Karpas-422 (cell line): ENCODE measurements at regions not wholly inside any gene's neighbourhood (a gene's known extent, or its start where the extent isn't known, plus 50 kb on each side); places are given as distances from the start of the nearest gene placed in this dataset.

ENCODE experiments used
- DNase-seq: peaks from one replicate; pipeline ENCODE4 v3.0.0-alpha.2; 2015
- H2AFZ ChIP-seq: fragments of 200-600 bp; sonication (generic); 2 replicates; pipeline ENCODE4 v1.6.1; 2014; ENCODE audit warnings: antibody characterized with exemption, low read length, mixed read lengths
- H3K27ac ChIP-seq: fragments of 200-600 bp; sonication (generic); 2 replicates; pipeline ENCODE4 v1.5.1; 2014; ENCODE audit warnings: mild to moderate bottlenecking, low read length, moderate library complexity
- H3K27me3 ChIP-seq: fragments of 200-600 bp; sonication (generic); 2 replicates; pipeline ENCODE4 v1.6.1; 2014; ENCODE audit warnings: low read length, mixed read lengths
- H3K36me3 ChIP-seq: fragments of 200-600 bp; sonication (generic); 2 replicates; pipeline ENCODE4 v1.6.1; 2014; ENCODE audit warnings: low read length, mixed read lengths; ENCODE audit not compliant: insufficient read depth
- H3K4me1 ChIP-seq: fragments of 200-600 bp; sonication (generic); 2 replicates; pipeline ENCODE4 v1.6.1; 2014; ENCODE audit warnings: mild to moderate bottlenecking, low read length, mixed read lengths
- H3K4me2 ChIP-seq: fragments of 200-600 bp; sonication (generic); 2 replicates; pipeline ENCODE4 v1.6.1; 2014; ENCODE audit warnings: low read length, low read depth, mild to moderate bottlenecking; ENCODE audit not compliant: poor library complexity, severe bottlenecking
- H3K4me3 ChIP-seq: fragments of 200-600 bp; sonication (generic); 2 replicates; pipeline ENCODE4 v1.5.1; 2014; ENCODE audit warnings: mild to moderate bottlenecking, antibody characterized with exemption, low read length, mixed read lengths
- H3K79me2 ChIP-seq: fragments of 200-600 bp; sonication (generic); 2 replicates; pipeline ENCODE4 v1.6.1; 2014; ENCODE audit warnings: mild to moderate bottlenecking, low read length, mixed read lengths
- H3K9ac ChIP-seq: fragments of 200-600 bp; sonication (generic); 2 replicates; pipeline ENCODE4 v1.6.0; 2014; ENCODE audit warnings: low read length
- H3K9me2 ChIP-seq: fragments of 200-600 bp; sonication (generic), shearing (Covaris generic); replicated peaks from 2 replicates; pipeline ENCODE4 v1.6.0; 2014; ENCODE audit warnings: mild to moderate bottlenecking, low read length, moderate library complexity; ENCODE audit not compliant: insufficient read depth
- H3K9me3 ChIP-seq: fragments of 300-700, 200-600 bp; sonication (generic); 2 replicates; pipeline ENCODE4 v1.6.1; 2014; ENCODE audit warnings: low read length, mixed read lengths
- H4K20me1 ChIP-seq: fragments of 200-600 bp; sonication (generic); 2 replicates; pipeline ENCODE4 v1.6.1; 2014; ENCODE audit warnings: mild to moderate bottlenecking, antibody characterized with exemption, low read length, low read depth; ENCODE audit not compliant: insufficient read depth

DNA sequence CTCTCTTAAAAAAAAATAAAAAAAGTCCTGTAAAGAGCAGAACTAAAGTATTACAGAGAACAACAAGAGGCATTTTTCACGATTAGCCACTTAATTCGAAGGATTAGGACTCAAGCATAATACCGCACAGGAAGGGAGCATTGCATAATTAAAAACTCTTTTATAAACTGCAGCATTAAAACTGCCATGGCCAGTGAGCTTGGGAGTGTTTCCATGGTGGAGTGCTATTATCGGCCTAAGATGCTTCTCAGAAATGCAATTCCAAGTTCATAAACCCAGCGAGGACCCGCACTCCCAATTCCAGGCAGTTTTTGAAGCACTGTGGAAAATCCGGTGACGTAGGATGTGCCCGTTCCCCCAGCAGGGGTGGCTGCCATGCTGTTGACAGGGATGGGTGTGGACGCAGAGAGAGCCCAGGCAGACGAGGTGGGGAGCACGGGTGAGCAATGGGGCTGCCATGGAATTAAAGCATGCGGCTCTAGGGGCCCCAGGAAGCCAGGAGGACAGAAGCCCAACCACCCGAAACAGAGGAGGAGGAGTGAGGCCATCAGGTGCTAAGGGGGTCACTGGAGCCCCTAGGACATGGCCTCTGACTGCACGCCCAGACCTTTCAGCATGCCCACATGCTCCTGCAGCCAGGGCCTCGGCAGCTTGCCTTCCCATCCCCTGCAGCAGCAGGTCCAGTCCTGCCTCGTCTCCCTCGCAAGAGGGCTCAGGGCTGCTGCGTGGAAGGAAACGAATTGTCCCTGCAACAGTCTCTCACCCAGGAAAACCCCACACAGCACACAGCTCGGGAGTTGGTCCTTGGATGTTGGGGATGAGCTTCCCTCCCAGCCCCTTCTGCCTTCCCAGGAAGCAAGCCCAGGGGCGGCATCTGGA lies 233.4 kb downstream of the NDUFA10 start:
- H3K79me2 ChIP-seq, result no peaks in the 10 kb centered on the region
- no peak overlapping the region for H2AFZ ChIP-seq
- no peak overlapping the region for H3K9ac ChIP-seq
- no peaks in the 10 kb centered on the region for H3K9me2 ChIP-seq
- no peaks in the 10 kb centered on the region for H3K36me3 ChIP-seq
- no peak overlapping the region for H3K4me2 ChIP-seq
- no peak overlapping the region for H3K27ac ChIP-seq
- H4K20me1 ChIP-seq, result no peaks in the 10 kb centered on the region
- H3K9me3 ChIP-seq, result no peaks in the 10 kb centered on the region
- DNase-seq, result no peak
- H3K4me3 ChIP-seq, result no peak overlapping the region
- H3K27me3 ChIP-seq, result no peaks in the 10 kb centered on the region
- H3K4me1 ChIP-seq, result no peaks in the 10 kb centered on the region

DNA sequence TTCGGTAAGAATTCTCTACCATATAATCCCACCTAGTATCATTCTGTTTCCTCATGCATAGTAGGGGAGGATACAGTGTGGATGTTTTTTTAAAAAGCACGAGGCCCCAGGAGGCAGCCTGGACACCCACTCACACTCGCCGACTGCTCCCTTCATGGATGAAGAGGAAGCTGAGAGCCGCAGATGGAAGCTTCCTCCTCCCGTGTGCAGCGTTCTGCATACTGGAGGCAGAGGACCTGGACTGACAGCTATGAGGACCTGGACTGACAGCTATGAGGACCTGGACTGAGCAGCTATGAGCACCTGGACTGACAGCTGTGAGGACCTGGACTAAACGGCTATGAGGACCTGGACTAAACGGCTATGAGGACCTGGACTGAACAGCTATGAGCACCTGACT lies 234.4 kb downstream of the NDUFA10 start:
- H3K27me3 ChIP-seq, result no peaks in the 10 kb centered on the region
- H3K9ac ChIP-seq, result no peak overlapping the region
- no peaks in the 10 kb centered on the region for H3K36me3 ChIP-seq
- DNase-seq, result no peak
- H3K27ac ChIP-seq, result no peak overlapping the region
- no peaks in the 10 kb centered on the region for H3K79me2 ChIP-seq
- H3K4me3 ChIP-seq, result no peak overlapping the region
- H3K4me2 ChIP-seq, result no peak overlapping the region
- H3K9me2 ChIP-seq, result no peaks in the 10 kb centered on the region
- no peaks in the 10 kb centered on the region for H4K20me1 ChIP-seq
- no peak overlapping the region for H2AFZ ChIP-seq
- H3K9me3 ChIP-seq, result no peaks in the 10 kb centered on the region
- H3K4me1 ChIP-seq, result no peaks in the 10 kb centered on the region

DNA sequence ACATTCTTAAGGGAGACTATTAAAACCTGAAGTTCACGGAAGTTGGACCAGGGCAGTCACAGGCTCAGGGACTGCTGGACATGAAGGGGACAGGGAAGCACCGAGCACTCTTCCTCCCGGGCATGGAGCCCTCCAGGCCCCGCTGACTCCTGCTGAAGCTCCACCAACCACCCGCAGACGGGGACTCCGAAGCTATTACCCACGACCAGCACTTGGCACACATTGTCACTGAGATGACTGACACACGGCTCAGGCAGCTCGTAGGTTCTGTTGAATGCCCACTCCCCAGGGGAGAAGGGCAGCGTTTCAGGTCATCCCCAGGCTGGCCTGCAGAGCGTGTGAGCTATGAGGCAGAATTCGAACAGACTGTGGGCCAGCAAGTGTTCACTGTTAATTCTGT lies 234.8 kb downstream of the NDUFA10 start:
- no peaks in the 10 kb centered on the region for H3K79me2 ChIP-seq

DNA sequence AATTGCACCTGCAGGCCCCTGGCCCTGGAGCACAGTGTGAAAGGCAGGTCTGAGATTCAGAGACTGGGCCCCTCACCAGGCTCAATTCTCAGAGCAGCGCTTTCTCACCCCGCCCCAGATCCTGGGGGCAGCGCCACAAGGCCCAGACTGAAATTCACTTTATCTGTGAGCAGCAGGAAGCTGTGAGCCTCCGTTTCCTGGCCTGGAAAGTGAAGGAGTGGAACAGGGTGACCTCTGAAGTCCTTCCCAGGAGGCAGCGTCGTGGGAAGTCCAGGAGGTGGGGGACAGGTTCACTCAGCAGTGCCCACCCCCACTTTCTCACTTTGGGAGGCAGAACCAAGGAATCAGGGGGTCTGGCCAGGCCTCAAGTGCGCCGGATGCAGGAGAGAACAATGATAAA lies 235.4 kb downstream of the NDUFA10 start:
- Histone ChIP-seq H4K20me1 (no peaks in the 10 kb centered on the region), H3K27me3 (no peaks in the 10 kb centered on the region), H3K9me2 (no peaks in the 10 kb centered on the region), H3K4me2 (no peak overlapping the region), H3K36me3 (no peaks in the 10 kb centered on the region), H3K79me2 (no peaks in the 10 kb centered on the region), H3K4me1 (no peaks in the 10 kb centered on the region), H2AFZ (no peak overlapping the region), H3K27ac (no peak overlapping the region), H3K4me3 (no peak overlapping the region), H3K9me3 (no peaks in the 10 kb centered on the region), H3K9ac (no peak overlapping the region)
- DNase-seq, result no peak

More for the DNA sequence above, 234.8 kb downstream of the NDUFA10 start:
- no peak for DNase-seq
- H3K4me2 ChIP-seq, result no peak overlapping the region
- no peak overlapping the region for H3K4me3 ChIP-seq
- H4K20me1 ChIP-seq, result no peaks in the 10 kb centered on the region
- H2AFZ ChIP-seq, result no peak overlapping the region
- H3K9me2 ChIP-seq, result no peaks in the 10 kb centered on the region
- no peak overlapping the region for H3K9ac ChIP-seq
- H3K27me3 ChIP-seq, result no peaks in the 10 kb centered on the region
- H3K9me3 ChIP-seq, result no peaks in the 10 kb centered on the region
- no peak overlapping the region for H3K27ac ChIP-seq
- H3K4me1 ChIP-seq, result no peaks in the 10 kb centered on the region
- H3K36me3 ChIP-seq, result no peaks in the 10 kb centered on the region

DNA sequence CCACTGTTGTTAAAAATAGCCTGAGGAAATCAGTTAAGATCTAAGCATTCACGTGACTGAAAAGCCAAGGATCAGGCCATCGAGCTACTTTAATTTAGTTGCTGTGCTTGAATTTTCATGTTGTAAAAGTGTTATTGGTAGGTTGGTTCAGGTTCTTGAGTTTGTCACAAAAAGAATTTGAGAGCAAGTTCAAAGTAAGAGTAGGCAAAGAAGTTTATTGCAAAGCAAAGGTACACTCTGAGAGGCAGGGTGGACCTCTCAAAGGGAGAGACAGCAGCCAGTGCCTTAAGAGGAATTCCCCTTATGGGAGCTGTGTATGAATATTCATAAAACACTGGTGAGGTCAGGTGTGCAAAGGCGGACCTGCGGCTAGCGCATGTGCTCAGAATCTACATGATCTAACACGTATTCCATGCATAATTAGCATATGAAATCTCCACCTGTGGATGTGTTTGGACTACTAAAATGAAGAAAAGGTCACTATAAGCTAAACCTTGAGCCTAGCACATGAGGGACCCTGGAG lies 236.5 kb downstream of the NDUFA10 start:
- no peaks in the 10 kb centered on the region for H3K27me3 ChIP-seq
- no peak overlapping the region for H3K4me2 ChIP-seq
- no peaks in the 10 kb centered on the region for H4K20me1 ChIP-seq
- H3K27ac ChIP-seq, result no peak overlapping the region
- no peaks in the 10 kb centered on the region for H3K36me3 ChIP-seq
- H3K9me2 ChIP-seq, result no peaks in the 10 kb centered on the region
- DNase-seq, result no peak
- H3K9me3 ChIP-seq, result no peaks in the 10 kb centered on the region
- H3K9ac ChIP-seq, result no peak overlapping the region
- no peak overlapping the region for H2AFZ ChIP-seq
- no peak overlapping the region for H3K4me3 ChIP-seq
- H3K79me2 ChIP-seq, result no peaks in the 10 kb centered on the region
- no peaks in the 10 kb centered on the region for H3K4me1 ChIP-seq

DNA sequence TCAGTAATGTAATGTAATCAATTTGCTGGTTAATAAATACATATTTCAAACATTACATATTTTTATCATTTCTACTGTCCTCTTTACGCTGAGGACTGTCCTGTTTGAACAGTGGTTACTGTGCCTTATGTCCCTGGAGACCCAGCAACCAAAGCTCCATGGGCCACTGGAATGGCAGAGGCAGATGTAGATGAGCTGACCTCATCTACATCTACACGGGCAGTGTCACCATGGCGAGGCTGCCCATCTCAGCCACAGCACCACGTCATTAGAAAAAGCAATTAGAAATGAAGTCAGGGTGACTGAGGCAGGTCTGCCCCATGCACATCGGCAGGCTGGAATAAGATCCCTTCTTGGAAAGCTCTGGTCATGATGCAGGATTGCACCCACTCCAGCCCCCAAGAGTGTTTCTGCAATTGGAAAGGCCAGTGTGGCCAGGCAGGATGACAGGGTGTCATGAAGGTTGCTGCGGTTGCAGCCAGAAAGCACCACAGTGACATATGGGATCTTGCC lies 237.5 kb downstream of the NDUFA10 start:
- H3K4me3 ChIP-seq, result no peak overlapping the region
- H4K20me1 ChIP-seq, result no peaks in the 10 kb centered on the region
- no peak overlapping the region for H3K27ac ChIP-seq
- H2AFZ ChIP-seq, result no peak overlapping the region
- no peaks in the 10 kb centered on the region for H3K36me3 ChIP-seq
- H3K79me2 ChIP-seq, result no peaks in the 10 kb centered on the region
- no peak overlapping the region for H3K4me2 ChIP-seq
- H3K9me3 ChIP-seq, result no peaks in the 10 kb centered on the region
- no peaks in the 10 kb centered on the region for H3K9me2 ChIP-seq
- no peaks in the 10 kb centered on the region for H3K4me1 ChIP-seq
- H3K9ac ChIP-seq, result no peak overlapping the region
- no peaks in the 10 kb centered on the region for H3K27me3 ChIP-seq
- no peak for DNase-seq

DNA sequence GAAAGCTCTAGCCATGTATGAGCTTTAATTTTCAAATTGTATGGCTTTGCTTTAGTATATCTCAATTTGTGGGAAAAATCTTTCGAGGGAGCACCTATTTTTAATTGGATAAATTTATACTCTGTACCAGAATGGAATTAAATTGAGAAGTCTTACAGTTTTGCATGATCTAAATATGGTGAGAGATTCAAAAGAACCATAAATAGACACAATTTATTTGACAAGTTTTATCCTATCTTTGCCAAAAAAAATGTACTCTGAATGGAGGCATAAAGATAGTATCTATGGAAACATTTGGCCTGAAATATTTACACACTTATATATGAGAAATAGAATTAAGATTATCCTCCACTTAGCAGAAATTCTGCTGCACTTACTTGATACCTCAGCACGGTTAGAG lies 238.4 kb downstream of the NDUFA10 start:
- no peaks in the 10 kb centered on the region for H3K9me2 ChIP-seq
- H3K4me2 ChIP-seq, result no peak overlapping the region
- H3K4me1 ChIP-seq, result no peaks in the 10 kb centered on the region
- no peak overlapping the region for H3K9ac ChIP-seq
- no peak overlapping the region for H3K27ac ChIP-seq
- H3K9me3 ChIP-seq, result no peaks in the 10 kb centered on the region
- no peak for DNase-seq
- H3K79me2 ChIP-seq, result no peaks in the 10 kb centered on the region
- H3K27me3 ChIP-seq, result no peaks in the 10 kb centered on the region
- H3K4me3 ChIP-seq, result no peak overlapping the region
- no peak overlapping the region for H2AFZ ChIP-seq
- H4K20me1 ChIP-seq, result no peaks in the 10 kb centered on the region
- no peaks in the 10 kb centered on the region for H3K36me3 ChIP-seq

DNA sequence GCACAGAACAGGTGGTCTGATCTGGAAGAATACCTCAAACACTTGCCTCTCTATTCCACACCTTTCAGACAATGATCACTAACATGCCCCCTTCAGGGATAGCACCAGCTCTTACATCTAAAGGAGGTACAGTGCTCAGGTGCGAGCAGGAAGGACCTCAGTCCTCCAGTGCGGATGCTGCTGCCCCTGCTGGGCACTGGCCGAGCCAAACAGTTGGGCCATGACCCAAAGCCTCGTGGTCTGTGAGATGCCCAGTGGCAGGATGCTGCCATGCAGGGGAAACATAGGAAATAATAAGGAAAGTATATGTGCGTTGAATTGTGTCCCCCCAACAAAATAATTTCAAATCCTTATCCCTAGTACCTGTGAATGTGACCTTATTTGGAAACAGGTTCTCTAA lies 243.7 kb downstream of the NDUFA10 start:
- H2AFZ ChIP-seq, result no peak overlapping the region
- no peak overlapping the region for H3K4me3 ChIP-seq
- no peak overlapping the region for H3K4me2 ChIP-seq
- H3K4me1 ChIP-seq, result no peaks in the 10 kb centered on the region
- no peak overlapping the region for H3K9ac ChIP-seq
- H3K9me2 ChIP-seq, result no peaks in the 10 kb centered on the region
- H3K79me2 ChIP-seq, result no peaks in the 10 kb centered on the region
- no peaks in the 10 kb centered on the region for H4K20me1 ChIP-seq
- H3K27ac ChIP-seq, result no peak overlapping the region
- H3K9me3 ChIP-seq, result no peaks in the 10 kb centered on the region
- no peaks in the 10 kb centered on the region for H3K36me3 ChIP-seq
- no peaks in the 10 kb centered on the region for H3K27me3 ChIP-seq
- DNase-seq, result no peak
